Body of pancreas (tissue), 4 donors: ENCODE measurements at regions not wholly inside any gene's neighbourhood (a gene's known extent, or its start where the extent isn't known, plus 50 kb on each side); places are given as distances from the start of the nearest gene placed in this dataset.
"Not testable (repeated sequence)": the region's sequence is repeated elsewhere in the genome, so short reads cannot be mapped to it uniquely, and the experiment has no call there.

Source experiments
- ATAC-seq: fragments of 150-250 bp; one replicate; pipeline ENCODE4 v1.9.1; 2016
- DNase-seq, 4 donors: peaks; one replicate each; pipeline ENCODE4 v3.0.0-alpha.2; 2019
- H3K27ac ChIP-seq, 4 donors: fragments of 200-600 bp; sonication (generic); 1 replicate in 3 of 4; 2 replicates in 1 of 4; pipeline versions ENCODE4 v1.5.1 to v1.6.1; 2016 to 2019; ENCODE audit warnings: mild to moderate bottlenecking in 1 of 4, mixed read lengths in 1 of 4, moderate library complexity in 1 of 4
- H3K27me3 ChIP-seq, 2 donors: fragments of 200-600 bp; sonication (generic); one replicate each; pipeline ENCODE4 v1.6.0; 2016; ENCODE audit warnings: mild to moderate bottlenecking in 1 of 2
- H3K36me3 ChIP-seq, 2 donors: fragments of 200-600 bp; sonication (generic); replicated peaks in 1 of 2; 2 replicates each; pipeline ENCODE4 v1.5.1; 2016; ENCODE audit warnings: low read depth in 2 of 2; ENCODE audit not compliant: insufficient read depth in 1 of 2
- H3K4me1 ChIP-seq: fragments of 200-600 bp; sonication (generic); one replicate; pipeline ENCODE4 v1.6.0; 2016
- H3K4me3 ChIP-seq, 2 donors: fragments of 200-600 bp; sonication (generic); 1 replicate in 1 of 2; 2 replicates in 1 of 2; pipeline ENCODE4 v1.5.1; 2016 to 2019
- H3K9me3 ChIP-seq, 3 donors: fragments of 200-600 bp; sonication (generic); 1 replicate in 2 of 3; 2 replicates in 1 of 3; pipeline ENCODE4 v1.5.1; 2016
- CTCF ChIP-seq, 7 experiments: fragments of 450-650 bp in 4 of 7; fragments of 200-600 bp in 3 of 7; sonication (generic) in 3 of 7; IDR thresholded peaks; one replicate each; pipeline ENCODE4 v1.5.1; 2016 to 2019; ENCODE audit warnings: antibody characterized with exemption in 7 of 7
- POLR2A ChIP-seq, 3 donors: fragments of 450-650 bp; IDR thresholded peaks; one replicate each; pipeline ENCODE4 v1.6.1; 2016; ENCODE audit warnings: antibody characterized with exemption in 3 of 3, mild to moderate bottlenecking in 2 of 3
- WGBS, 2 donors: methylation state at CpG; one replicate each; pipeline ENCODE4 v1.1.5; 2017; 5-methylcytosine and 5-hydroxymethylcytosine counted together
- intact Hi-C: fragments of 100-400 bp; cut with DNase I; formaldehyde crosslinking; loops from one replicate; pipeline ENCODE4 v1.15.1; 2023

DNA sequence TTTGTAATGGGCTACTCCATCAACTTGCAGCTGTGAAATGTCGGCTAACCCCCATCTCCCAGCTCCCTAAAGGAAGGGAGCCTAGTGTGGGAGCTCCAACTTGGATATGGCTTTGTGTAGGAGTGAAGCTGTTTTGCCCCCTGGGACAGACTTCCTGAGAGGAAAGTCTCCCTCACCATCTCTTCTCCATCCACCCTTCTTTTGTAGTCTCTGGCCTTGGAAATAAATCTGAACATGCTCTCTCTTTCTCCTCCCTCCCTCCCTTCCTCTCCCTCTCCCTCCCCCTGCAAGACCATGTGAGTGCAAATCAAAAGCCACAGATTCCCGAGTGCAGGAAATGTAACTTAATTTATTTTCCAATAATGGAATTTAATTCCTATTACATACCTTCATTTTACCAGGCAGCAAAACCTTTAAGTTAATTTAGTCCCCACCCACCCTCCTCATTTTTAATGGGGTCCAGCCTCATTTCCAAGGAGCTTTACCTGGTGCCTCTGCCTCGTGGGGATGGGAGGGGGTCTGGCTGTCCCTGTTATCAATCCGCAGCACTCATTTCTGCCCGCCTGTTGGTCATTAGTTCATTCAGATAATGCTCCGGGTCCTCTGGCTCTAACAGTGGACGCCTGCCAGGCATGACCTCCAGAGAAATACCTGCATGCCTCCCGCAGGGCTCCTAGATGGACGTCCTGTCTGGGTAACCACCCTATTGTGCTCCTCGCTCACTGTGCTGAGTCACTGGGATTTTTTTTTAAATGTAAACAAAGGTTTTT, 122.9 kb upstream of the TAF11L2 start:
- no peaks in the 10 kb centered on the region for H3K27me3 ChIP-seq
- 18 to 27% methylated on average over 10 of the region's 10 CpGs for WGBS, 2 donors
- no peaks in the 10 kb centered on the region for H3K9me3 ChIP-seq
- intact Hi-C loops: no loop called here
- DNase-seq (peak; percentile 22 to 37 (median 30)), ATAC-seq (peak; percentile 69)
- H3K27ac ChIP-seq: no peak overlapping the region
- H3K36me3 ChIP-seq: no peaks in the 10 kb centered on the region
- no peaks in the 10 kb centered on the region for H3K4me1 ChIP-seq
- TF ChIP-seq POLR2A (IDR thresholded peaks at IDR 0.05): no peak
- TF ChIP-seq CTCF (IDR thresholded peaks at IDR 0.05): no peak
- H3K4me3 ChIP-seq: no peak overlapping the region

GRCh38 chr5:17375886-17376285, 122.1 kb upstream of the TAF11L2 start:
- H3K27me3 ChIP-seq, H3K4me3 ChIP-seq, H3K27ac ChIP-seq, DNase-seq, ATAC-seq, intact Hi-C loops, H3K4me1 ChIP-seq, H3K9me3 ChIP-seq, H3K36me3 ChIP-seq: not testable (repeated sequence)
- 87 to 97% methylated on average over 2 of the region's 2 CpGs for WGBS, 2 donors

GRCh38 chr5:17378346-17378997, 119.6 kb upstream of the TAF11L2 start:
- H3K36me3 ChIP-seq: no peaks in the 10 kb centered on the region
- no peaks in the 10 kb centered on the region for H3K4me1 ChIP-seq
- ATAC-seq (no peak), DNase-seq (no peak)
- H3K4me3 ChIP-seq: no peak overlapping the region
- WGBS, 2 donors: 64 to 67% methylated on average over 6 of the region's 6 CpGs
- TF ChIP-seq CTCF (IDR thresholded peaks at IDR 0.05): no peak
- no peak for TF ChIP-seq POLR2A (IDR thresholded peaks at IDR 0.05)
- no peaks in the 10 kb centered on the region for H3K9me3 ChIP-seq
- no peaks in the 10 kb centered on the region for H3K27me3 ChIP-seq
- no peak overlapping the region for H3K27ac ChIP-seq
- intact Hi-C loops: no loop called here

GRCh38 chr5:17379100-17379951, 118.7 kb upstream of the TAF11L2 start:
- 59 to 65% methylated on average over 7 of the region's 7 CpGs for WGBS, 2 donors
- ATAC-seq: no peak
- no peak overlapping the region for H3K4me3 ChIP-seq
- intact Hi-C loops: no loop called here
- H3K4me1 ChIP-seq: no peaks in the 10 kb centered on the region
- no peaks in the 10 kb centered on the region for H3K27me3 ChIP-seq
- H3K36me3 ChIP-seq: no peaks in the 10 kb centered on the region
- no peaks in the 10 kb centered on the region for H3K9me3 ChIP-seq
- H3K27ac ChIP-seq: no peak overlapping the region
- DNase-seq: no peak
- TF ChIP-seq POLR2A (IDR thresholded peaks at IDR 0.05): no peak
- TF ChIP-seq CTCF (IDR thresholded peaks at IDR 0.05): no peak

GRCh38 chr5:17381932-17382331, 116.1 kb upstream of the TAF11L2 start:
- no peaks in the 10 kb centered on the region for H3K36me3 ChIP-seq
- H3K4me3 ChIP-seq: no peak overlapping the region
- no peaks in the 10 kb centered on the region for H3K27me3 ChIP-seq
- intact Hi-C loops: no loop called here
- H3K4me1 ChIP-seq: no peaks in the 10 kb centered on the region
- no peak for ATAC-seq
- peak in 2 of 4 donors; percentile 13 to 65 for DNase-seq
- no peaks in the 10 kb centered on the region for H3K9me3 ChIP-seq
- no peak for TF ChIP-seq POLR2A (IDR thresholded peaks at IDR 0.05)
- no peak for TF ChIP-seq CTCF (IDR thresholded peaks at IDR 0.05)
- WGBS, 2 donors: 71 to 89% methylated on average over 2 of the region's 2 CpGs
- no peak overlapping the region for H3K27ac ChIP-seq
